HG02642 (cell line): ENCODE measurements at regions not wholly inside any gene's neighbourhood (a gene's known extent, or its start where the extent isn't known, plus 50 kb on each side); places are given as distances from the start of the nearest gene placed in this dataset.
"Not testable (repeated sequence)": the region's sequence is repeated elsewhere in the genome, so short reads cannot be mapped to it uniquely, and the experiment has no call there.

Source experiments
- ATAC-seq: cut with Tn5 transposase; IDR thresholded peaks from one replicate; pipeline ENCODE4 v1.9.1; 2021; ENCODE audit warnings: mild to moderate bottlenecking; ENCODE audit not compliant: unreplicated experiment, poor library complexity

GRCh38 chr2:49692022-49692421 lies 537.7 kb upstream of the FSHR start:
- not testable (repeated sequence) for ATAC-seq

GRCh38 chr2:49687918-49688317 lies 533.6 kb upstream of the FSHR start:
- no peak for ATAC-seq

- no peak for ATAC-seq
These were observed 532.7 kb upstream of the FSHR start for GRCh38 chr2:49686897-49687442.

- ATAC-seq: no peak
These were observed 532.0 kb upstream of the FSHR start for GRCh38 chr2:49686291-49686690.

GRCh38 chr2:49677227-49677626 lies 522.9 kb upstream of the FSHR start:
- ATAC-seq: no peak

GRCh38 chr2:49664827-49665226 lies 510.5 kb upstream of the FSHR start:
- ATAC-seq: no peak

GRCh38 chr2:49661809-49662208 lies 507.5 kb upstream of the FSHR start:
- ATAC-seq: no peak

GRCh38 chr2:49656853-49657252 lies 502.5 kb upstream of the FSHR start:
- no peak for ATAC-seq

GRCh38 chr2:49643149-49643548 lies 488.8 kb upstream of the FSHR start:
- no peak for ATAC-seq

- no peak for ATAC-seq
These were observed 486.3 kb upstream of the FSHR start for GRCh38 chr2:49640630-49641029.

GRCh38 chr2:49621016-49621415 lies 466.7 kb upstream of the FSHR start:
- ATAC-seq: no peak

GRCh38 chr2:49619804-49620203 lies 465.5 kb upstream of the FSHR start:
- no peak for ATAC-seq

- ATAC-seq: no peak
These were observed 464.2 kb upstream of the FSHR start for GRCh38 chr2:49618491-49618890.

GRCh38 chr2:49616800-49617199 lies 462.5 kb upstream of the FSHR start:
- ATAC-seq: no peak

GRCh38 chr2:49611796-49612195 lies 457.5 kb upstream of the FSHR start:
- ATAC-seq: not testable (repeated sequence)

GRCh38 chr2:49600524-49600923 lies 446.2 kb upstream of the FSHR start:
- no peak for ATAC-seq

- no peak for ATAC-seq
These were observed 443.9 kb upstream of the FSHR start for GRCh38 chr2:49598231-49598630.

GRCh38 chr2:49585921-49586320 lies 431.6 kb upstream of the FSHR start:
- ATAC-seq: no peak

- no peak for ATAC-seq
These were observed 428.6 kb upstream of the FSHR start for GRCh38 chr2:49582946-49583345.

GRCh38 chr2:49577041-49577440 lies 422.7 kb upstream of the FSHR start:
- ATAC-seq: no peak

- no peak for ATAC-seq
These were observed 414.9 kb upstream of the FSHR start for GRCh38 chr2:49569176-49569575.

GRCh38 chr2:49567811-49568600 lies 413.7 kb upstream of the FSHR start:
- ATAC-seq: no peak
